ENCODE measurements at regions not wholly inside any gene's neighbourhood (a gene's known extent, or its start where the extent isn't known, plus 50 kb on each side); places are given as distances from the start of the nearest gene placed in this dataset.

DNA sequence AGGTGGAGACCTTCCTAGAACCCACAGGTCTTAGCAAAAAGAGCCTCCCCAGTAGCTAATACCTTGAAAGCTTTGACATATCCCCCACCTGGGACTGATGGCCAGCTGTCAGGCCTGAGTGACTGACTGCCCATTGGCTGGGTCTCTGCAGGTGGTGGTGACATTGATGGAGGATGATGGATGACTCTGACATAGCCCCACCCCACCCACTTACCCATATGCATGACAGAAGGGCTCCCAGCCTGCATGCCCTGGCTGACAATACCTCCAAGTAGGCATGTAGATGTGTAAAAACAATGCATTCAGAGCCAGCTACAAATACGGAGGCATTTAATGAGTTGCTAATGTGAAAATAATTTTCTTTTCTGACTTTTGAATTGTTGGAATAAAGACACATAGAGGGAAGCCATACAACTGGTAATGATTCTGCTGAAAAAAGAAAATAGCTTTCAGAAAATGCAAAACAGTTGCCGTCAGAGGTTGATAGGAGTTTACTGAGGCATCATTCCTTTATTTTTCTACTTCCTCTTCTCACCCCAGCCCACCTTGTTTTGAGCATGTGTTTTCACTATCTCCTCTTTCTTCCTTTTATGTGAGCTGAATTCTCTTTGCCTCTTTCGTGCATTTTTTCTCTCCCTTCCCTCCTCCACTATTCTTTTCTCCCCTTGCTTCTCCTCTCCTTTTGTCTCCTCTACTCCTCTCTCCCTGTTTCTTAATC lies 70.6 kb downstream of the OLIG3 start:
- H3K4me3 ChIP-seq (ENCODE audit: low read depth, low read length): no peak overlapping the region
- TF ChIP-seq, protein P1, sequence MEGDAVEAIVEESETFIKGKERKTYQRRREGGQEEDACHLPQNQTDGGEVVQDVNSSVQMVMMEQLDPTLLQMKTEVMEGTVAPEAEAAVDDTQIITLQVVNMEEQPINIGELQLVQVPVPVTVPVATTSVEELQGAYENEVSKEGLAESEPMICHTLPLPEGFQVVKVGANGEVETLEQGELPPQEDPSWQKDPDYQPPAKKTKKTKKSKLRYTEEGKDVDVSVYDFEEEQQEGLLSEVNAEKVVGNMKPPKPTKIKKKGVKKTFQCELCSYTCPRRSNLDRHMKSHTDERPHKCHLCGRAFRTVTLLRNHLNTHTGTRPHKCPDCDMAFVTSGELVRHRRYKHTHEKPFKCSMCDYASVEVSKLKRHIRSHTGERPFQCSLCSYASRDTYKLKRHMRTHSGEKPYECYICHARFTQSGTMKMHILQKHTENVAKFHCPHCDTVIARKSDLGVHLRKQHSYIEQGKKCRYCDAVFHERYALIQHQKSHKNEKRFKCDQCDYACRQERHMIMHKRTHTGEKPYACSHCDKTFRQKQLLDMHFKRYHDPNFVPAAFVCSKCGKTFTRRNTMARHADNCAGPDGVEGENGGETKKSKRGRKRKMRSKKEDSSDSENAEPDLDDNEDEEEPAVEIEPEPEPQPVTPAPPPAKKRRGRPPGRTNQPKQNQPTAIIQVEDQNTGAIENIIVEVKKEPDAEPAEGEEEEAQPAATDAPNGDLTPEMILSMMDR (conservative IDR thresholded peaks at IDR 0.05; ENCODE audit: low read depth, low read length): no peak
- DNase-seq (ENCODE audit: low read depth): no peak

DNA sequence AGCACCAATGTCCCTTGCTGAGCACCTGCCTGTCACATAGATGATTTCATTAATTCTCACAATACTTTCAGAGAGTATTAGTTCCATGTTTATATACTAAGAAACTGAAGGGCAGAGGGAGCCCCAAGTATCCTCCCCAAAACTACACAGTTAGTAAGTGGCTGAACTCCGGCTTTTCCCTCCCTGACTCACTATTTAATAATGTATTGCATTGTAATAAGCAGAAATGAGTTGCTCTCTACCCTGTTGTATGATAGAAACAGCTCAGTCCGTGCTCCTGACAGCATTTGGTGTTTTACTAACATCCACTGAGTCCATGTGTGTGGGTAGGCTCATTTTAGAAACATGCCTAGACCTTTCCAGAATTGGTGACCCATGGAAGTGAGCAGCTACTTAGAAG lies 76.8 kb downstream of the OLIG3 start:
- DNase-seq (ENCODE audit: low read depth): no peak
- TF ChIP-seq, protein P1 (conservative IDR thresholded peaks at IDR 0.05; ENCODE audit: low read depth, low read length): no peak
- no peak overlapping the region for H3K4me3 ChIP-seq (ENCODE audit: low read depth, low read length)

DNA sequence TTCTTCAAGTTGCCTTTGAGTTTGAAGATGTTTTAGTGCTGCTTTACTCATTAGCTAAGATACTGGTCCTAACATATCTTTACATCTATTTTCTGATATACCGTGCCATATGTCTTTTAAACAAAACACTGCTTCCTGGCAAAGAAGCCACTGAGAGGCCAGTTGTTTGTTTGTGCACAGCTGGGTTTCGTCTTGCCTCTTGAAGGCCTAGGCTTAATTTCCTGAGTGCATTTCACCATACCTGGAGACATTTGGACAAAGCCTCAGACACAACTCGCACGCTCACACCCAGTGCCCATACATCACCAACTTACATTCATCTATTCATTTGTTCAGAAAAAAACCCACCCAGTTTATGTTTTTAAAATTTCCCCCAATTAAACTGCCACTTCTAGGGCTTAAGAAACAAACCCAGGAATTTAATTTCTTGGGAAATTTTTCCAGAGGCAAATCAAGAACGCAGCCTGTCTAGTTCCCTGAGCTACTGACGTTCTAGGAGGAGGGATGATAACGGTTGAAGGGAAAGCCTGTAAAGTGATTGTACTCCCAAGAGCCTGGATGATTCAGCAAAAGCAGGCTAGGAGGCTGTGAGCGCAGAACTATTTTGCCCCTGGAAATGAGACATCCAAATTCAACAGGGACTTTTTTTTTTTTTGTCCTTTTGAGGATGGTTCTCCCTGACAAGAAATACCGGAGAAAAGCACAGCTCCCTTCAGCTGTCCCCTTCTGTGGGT lies 77.7 kb downstream of the OLIG3 start:
- no peak for DNase-seq (ENCODE audit: low read depth)
- TF ChIP-seq, protein P1 (conservative IDR thresholded peaks at IDR 0.05; ENCODE audit: low read depth, low read length): no peak
- no peak overlapping the region for H3K4me3 ChIP-seq (ENCODE audit: low read depth, low read length)

DNA sequence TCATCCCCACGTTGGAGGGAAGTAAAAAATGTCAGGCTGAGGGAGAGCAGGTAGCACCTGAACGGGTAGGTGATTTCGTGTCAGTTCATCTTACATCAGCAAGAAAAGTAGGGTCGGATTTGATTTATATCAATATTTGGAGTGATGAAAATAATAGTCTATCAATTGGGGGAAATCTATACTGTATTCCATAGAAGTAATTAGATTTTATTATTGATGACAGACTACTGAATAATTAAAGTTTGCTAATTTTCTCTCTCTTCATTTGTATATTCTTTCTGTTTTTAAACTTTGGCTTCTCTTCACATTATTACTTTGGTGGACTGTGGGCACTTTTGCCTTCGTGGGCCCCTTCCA lies 78.4 kb downstream of the OLIG3 start:
- TF ChIP-seq, protein P1 (conservative IDR thresholded peaks at IDR 0.05; ENCODE audit: low read depth, low read length): no peak
- DNase-seq (ENCODE audit: low read depth): no peak
- H3K4me3 ChIP-seq (ENCODE audit: low read depth, low read length): peak overlapping the region; percentile 58

DNA sequence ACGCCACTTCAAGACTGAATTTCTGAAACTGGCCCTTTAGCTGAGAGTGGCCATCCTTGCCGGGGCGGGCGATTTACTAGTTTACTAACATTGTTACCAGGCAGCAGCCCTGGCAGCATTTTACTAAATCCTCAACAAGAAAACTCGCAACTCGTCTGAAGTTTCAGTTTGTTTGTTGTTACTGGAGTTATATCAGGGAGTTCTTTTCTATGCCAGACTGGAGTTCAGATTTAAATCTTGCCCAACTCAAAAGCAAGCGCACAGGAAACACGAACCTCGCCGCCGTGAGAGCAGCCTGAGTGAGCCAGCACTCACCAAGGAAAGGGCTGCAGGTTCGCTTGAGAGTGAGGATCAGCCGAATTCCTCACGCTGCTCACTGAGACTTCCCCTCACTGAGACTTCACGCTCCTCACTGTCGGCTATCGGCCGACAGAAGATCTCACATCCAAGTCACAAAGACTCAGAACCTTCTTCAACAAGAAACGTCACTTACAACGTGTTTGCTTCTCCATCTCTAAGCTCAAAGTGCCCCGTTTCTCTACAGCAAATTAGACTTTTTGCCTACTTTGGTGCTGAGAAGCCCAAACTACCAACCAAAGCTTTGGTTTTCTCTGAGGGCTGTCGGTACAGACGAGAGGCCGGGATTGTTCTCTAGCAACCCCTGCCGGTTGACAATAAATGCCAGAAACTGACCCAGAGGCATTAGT lies 78.9 kb downstream of the OLIG3 start:
- peak overlapping the region; percentile 58 for H3K4me3 ChIP-seq (ENCODE audit: low read depth, low read length)
- TF ChIP-seq, protein P1 (conservative IDR thresholded peaks at IDR 0.05; ENCODE audit: low read depth, low read length): peak; percentile 95
- DNase-seq (ENCODE audit: low read depth): peak; percentile 44

DNA sequence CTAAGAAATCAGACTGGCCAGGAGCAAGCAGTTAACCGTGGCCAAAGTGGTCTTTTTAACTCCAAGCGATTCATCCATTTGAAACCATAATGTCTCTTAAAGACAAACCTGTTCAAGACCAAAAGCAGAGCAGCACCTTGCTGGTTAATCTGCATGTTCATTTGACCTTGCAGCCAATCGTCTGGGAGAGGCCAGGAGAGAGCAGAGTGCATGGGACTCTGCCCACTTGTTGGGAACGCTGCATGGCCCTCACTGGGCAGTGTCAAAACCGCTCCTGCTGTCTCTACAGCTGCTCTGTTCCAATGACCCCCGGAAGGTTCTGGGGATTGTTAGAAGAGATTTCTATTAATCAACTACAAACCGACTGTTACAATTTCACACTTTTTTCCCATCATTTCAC lies 79.6 kb downstream of the OLIG3 start:
- no peak for DNase-seq (ENCODE audit: low read depth)
- TF ChIP-seq, protein P1 (conservative IDR thresholded peaks at IDR 0.05; ENCODE audit: low read depth, low read length): no peak
- H3K4me3 ChIP-seq (ENCODE audit: low read depth, low read length): no peak overlapping the region
